ENCODE measurements at regions not wholly inside any gene's neighbourhood (a gene's known extent, or its start where the extent isn't known, plus 50 kb on each side); places are given as distances from the start of the nearest gene placed in this dataset.

GRCh38 chr21:36560933-36561575 is 81.1 kb upstream of the CLDN14 start:
- ATAC-seq = no peak

More at GRCh38 chr21:36560933-36561575, 81.1 kb upstream of the CLDN14 start:
- no peak overlapping the region for H3K4me2 ChIP-seq (ENCODE audit: low read length)
- peaks cover 48% of the 10 kb centered on the region for H3K27me3 ChIP-seq (ENCODE audit: insufficient read depth, low read length)
- H3K9me2 ChIP-seq (ENCODE audit: insufficient read depth) = no peaks in the 10 kb centered on the region
- no peaks in the 10 kb centered on the region for H4K20me1 ChIP-seq (ENCODE audit: insufficient read depth)
- no peak overlapping the region for H3K4me3 ChIP-seq (replicated peaks in 1 of 2; ENCODE audit: low read depth in 1 of 2, low read length in 2 of 2)
- ChIA-PET POLR2A (no interaction called here), RAD21 (ENCODE audit: low non-redundant PET in 1 of 2, low total read pairs in 2 of 2, uncharacterized antibody in 2 of 2, unreplicated experiment in 2 of 2) (no interaction called here), CTCF (no interaction called here)
- BruUV-seq (replicated peaks) = no TSS peak
- H3K9me3 ChIP-seq (ENCODE audit: control insufficient read depth in 1 of 2, insufficient read depth in 1 of 2, low read depth in 1 of 2, low read length in 2 of 2) = no peaks in the 10 kb centered on the region
- no peak overlapping the region for H3K27ac ChIP-seq (ENCODE audit: low read depth, low read length)
- no peaks in the 10 kb centered on the region for H3K79me2 ChIP-seq (ENCODE audit: insufficient read depth, low read length)
- intact Hi-C loops (cut with micrococcal nuclease) = no loop called here
- H3K36me3 ChIP-seq (ENCODE audit: control insufficient read depth in 1 of 2, insufficient read depth in 2 of 2, low read length in 2 of 2) = no peaks in the 10 kb centered on the region
- TF ChIP-seq CEBPB (IDR thresholded peaks at IDR 0.05; ENCODE audit: low read depth) = no peak
- TF ChIP-seq TCF7L2 (IDR thresholded peaks at IDR 0.05; ENCODE audit: borderline replicate concordance, extremely low read depth, insufficient read depth, insufficient read length) = no peak
- no peak for TF ChIP-seq REST (IDR thresholded peaks at IDR 0.05; ENCODE audit: low read depth)
- TF ChIP-seq SP1 (IDR thresholded peaks at IDR 0.05; ENCODE audit: low read depth) = no peak
- TF ChIP-seq MAX (IDR thresholded peaks at IDR 0.05) = no peak
- no peak for TF ChIP-seq ZBTB33 (IDR thresholded peaks at IDR 0.05; ENCODE audit: extremely low read depth, insufficient replicate concordance, low read length)
- no peak for TF ChIP-seq CBX3 (IDR thresholded peaks at IDR 0.05; ENCODE audit: low read depth)
- no peak for TF ChIP-seq EZH2 (IDR thresholded peaks at IDR 0.05)
- no peak for TF ChIP-seq ZFX (IDR thresholded peaks at IDR 0.05)
- TF ChIP-seq CTCF (IDR thresholded peaks at IDR 0.05 in 2 of 3, conservative IDR thresholded peaks at IDR 0.05 in 1 of 3; ENCODE audit: borderline replicate concordance in 1 of 3, insufficient read depth in 1 of 3, low read depth in 2 of 3, low read length in 2 of 3) = no peak
- TF ChIP-seq ZNF274 (IDR thresholded peaks at IDR 0.05; ENCODE audit: low read depth, low read length) = no peak
- TF ChIP-seq YY1 (IDR thresholded peaks at IDR 0.05; ENCODE audit: extremely low read depth, insufficient replicate concordance, low read depth, low read length) = no peak
- TF ChIP-seq SRF (IDR thresholded peaks at IDR 0.05; ENCODE audit: low read depth) = no peak
- TF ChIP-seq EZH2phosphoT487 (IDR thresholded peaks at IDR 0.05; ENCODE audit: borderline replicate concordance) = no peak
- no peak for TF ChIP-seq ELF1 (IDR thresholded peaks at IDR 0.05; ENCODE audit: borderline replicate concordance, low read depth)
- TF ChIP-seq EGR1 (IDR thresholded peaks at IDR 0.05; ENCODE audit: low read depth) = no peak
- no peak for TF ChIP-seq RAD21 (IDR thresholded peaks at IDR 0.05; ENCODE audit: low read depth)
- no peak for TF ChIP-seq FOSL1 (IDR thresholded peaks at IDR 0.05; ENCODE audit: low read depth)
- no peak for TF ChIP-seq POLR2A (IDR thresholded peaks at IDR 0.05; ENCODE audit: borderline replicate concordance, extremely low read depth, insufficient read depth, insufficient read length)
- TF ChIP-seq POLR2AphosphoS5 (IDR thresholded peaks at IDR 0.05; ENCODE audit: low read depth, low read length) = no peak
- H2AFZ ChIP-seq (ENCODE audit: low read depth, low read length, poor library complexity, severe bottlenecking) = no peak overlapping the region
- no peak for DNase-seq (ENCODE audit: low read depth, low spot score)
- no peaks in the 10 kb centered on the region for H3K4me1 ChIP-seq (ENCODE audit: control insufficient read depth in 1 of 2, insufficient read depth in 2 of 2, low read length in 2 of 2)
- H3K9ac ChIP-seq (ENCODE audit: low read length) = no peak overlapping the region
